ENCODE measurements at regions not wholly inside any gene's neighbourhood (a gene's known extent, or its start where the extent isn't known, plus 50 kb on each side); places are given as distances from the start of the nearest gene placed in this dataset.

GRCh38 chr10:130621231-130621775, 485.1 kb downstream of the GLRX3 start:
- no peaks in the 10 kb centered on the region for H4K20me1 ChIP-seq (ENCODE audit: control insufficient read depth, insufficient read depth, insufficient read length)

More at GRCh38 chr10:130621231-130621775, 485.1 kb downstream of the GLRX3 start:
- H3K56ac ChIP-seq (ENCODE audit: insufficient read length, low read depth, low read length), result no peak overlapping the region
- H3K4me3 Mint-ChIP-seq, result no peak overlapping the region
- no peak overlapping the region for H4K8ac ChIP-seq (replicated peaks; ENCODE audit: insufficient read length, low read depth, low read length)
- no peak overlapping the region for H3K14ac ChIP-seq (ENCODE audit: insufficient read depth, low read length)
- no peak overlapping the region for H2BK5ac ChIP-seq (ENCODE audit: insufficient read length, low read length)
- no peaks in the 10 kb centered on the region for H3K79me1 ChIP-seq (ENCODE audit: insufficient read depth, low read depth, low read length, poor library complexity, severe bottlenecking)
- no peak overlapping the region for H3T11ph ChIP-seq (ENCODE audit: low read length)
- no peak overlapping the region for H3K4me2 ChIP-seq (ENCODE audit: insufficient read depth, insufficient read length, low read length)
- no peak overlapping the region for H3K9ac ChIP-seq (ENCODE audit: extremely low read depth, insufficient read length, low read length)
- no peak overlapping the region for H4K91ac ChIP-seq (ENCODE audit: insufficient read length, low read depth, low read length)
- no peaks in the 10 kb centered on the region for H3K79me2 ChIP-seq (ENCODE audit: insufficient read depth, low read length)
- TF ChIP-seq CTCF (conservative IDR thresholded peaks at IDR 0.05), result no peak
- no peak overlapping the region for H3K23ac ChIP-seq (ENCODE audit: insufficient read length, low read depth, low read length)
- no peak overlapping the region for H2BK12ac ChIP-seq (ENCODE audit: insufficient read length, low read depth, low read length)
- no peak overlapping the region for H2AK5ac ChIP-seq (ENCODE audit: insufficient read length, low read length)
- no peak overlapping the region for H3K18ac ChIP-seq (ENCODE audit: insufficient read length, low read depth, low read length)
- peak overlapping the region in 2 of 3 experiments; percentile 10 to 41; a peak in 1 of 7 replicates for H3K27ac Mint-ChIP-seq
- H2BK120ac ChIP-seq (ENCODE audit: low read depth, low read length, poor library complexity, severe bottlenecking), result no peak overlapping the region
- H2BK15ac ChIP-seq (ENCODE audit: low read depth, low read length), result no peak overlapping the region
- DNase-seq, result no peak
- H3K27me3 Mint-ChIP-seq (ENCODE audit: low read depth), result no peaks in the 10 kb centered on the region; the same call in 1 of the 2 replicates
- H3K4ac ChIP-seq (ENCODE audit: low read depth, low read length), result no peak overlapping the region
- H3K36me3 Mint-ChIP-seq (ENCODE audit: insufficient read depth in 1 of 3, low read depth in 3 of 3), result peaks cover 0 to 2% (median 0%) of the 10 kb centered on the region in 3 experiments; a peak in 1 of 7 replicates
- H3K9me3 Mint-ChIP-seq, result no peaks in the 10 kb centered on the region; a peak in 1 of 5 replicates
- WGBS (ENCODE audit: extremely low coverage, insufficient read length, low lambda C conversion rate), result no CpG with 5 or more reads among the region's 8 CpGs
- no peaks in the 10 kb centered on the region for H3K27me3 ChIP-seq (ENCODE audit: insufficient read depth, low read length)
- peaks cover 2% of the 10 kb centered on the region; the same call in 1 of the 2 replicates for H3K4me1 ChIP-seq (ENCODE audit: insufficient read depth, low read length)
- H3K23me2 ChIP-seq (ENCODE audit: insufficient read length, low read depth, low read length, poor library complexity, severe bottlenecking), result no peaks in the 10 kb centered on the region
- no peak overlapping the region for H4K5ac ChIP-seq (ENCODE audit: insufficient read length, low read depth, low read length)
- no peaks in the 10 kb centered on the region for H3K9me3 ChIP-seq (ENCODE audit: control insufficient read depth, low read depth, low read length)
- peaks cover 23 to 25% of the 10 kb centered on the region in 2 experiments for H3K4me1 Mint-ChIP-seq
- no peak overlapping the region for H2BK20ac ChIP-seq (ENCODE audit: low read depth, low read length, poor library complexity, severe bottlenecking)
- H2AFZ ChIP-seq (ENCODE audit: low read length), result no peak overlapping the region
- no peak overlapping the region for H3K27ac ChIP-seq (ENCODE audit: insufficient read length, low read depth, low read length)

All from H9 (cell line).